H1 (cell line): ENCODE measurements at regions not wholly inside any gene's neighbourhood (a gene's known extent, or its start where the extent isn't known, plus 50 kb on each side); places are given as distances from the start of the nearest gene placed in this dataset.

Experiments
- CTCF ChIA-PET: fragments of 300-600 bp; sonication (Branson Sonifier 250); formaldehyde crosslinking; loops from one replicate; lab custom pipeline; 2021; ENCODE audit not compliant: partially characterized antibody; lab: Charles Lee
- POLR2A ChIA-PET: fragments of 300-600 bp; sonication (Branson Sonifier 250); formaldehyde crosslinking; loops from one replicate; lab custom pipeline; 2021; ENCODE audit warnings: inconsistent platforms; ENCODE audit not compliant: partially characterized antibody; lab: Charles Lee
- DNase-seq, 2 experiments: peaks; one replicate each; pipeline versions ENCODE4 v3.0.0 to v3.0.0-alpha.2; 2010 to 2022; ENCODE audit warnings: low spot score in 2 of 2, low read depth in 1 of 2, mixed read lengths in 1 of 2
- FAIRE-seq: peaks from 2 replicates; lab custom pipeline; 2011; peaks lifted over from hg19 to GRCh38; lab: Jason Lieb, UNC
- H2AFZ ChIP-seq: 2 replicates; pipeline ENCODE4 v1.8.1; 2012; ENCODE audit warnings: low read length, inconsistent platforms
- H2AK5ac ChIP-seq: 2 replicates; pipeline ENCODE4 v1.6.1; 2013; ENCODE audit warnings: low read depth, low read length
- H2BK120ac ChIP-seq: replicated peaks from 2 replicates; pipeline ENCODE3; 2013; ENCODE audit warnings: low read depth, low read length, inconsistent platforms
- H2BK12ac ChIP-seq: 2 replicates; pipeline ENCODE4 v1.6.1; 2013; ENCODE audit warnings: low read depth, low read length
- H2BK15ac ChIP-seq: 2 replicates; pipeline ENCODE4 v1.6.1; 2013; ENCODE audit warnings: low read length
- H2BK20ac ChIP-seq: 2 replicates; pipeline ENCODE4 v1.6.1; 2013; ENCODE audit warnings: low read length
- H2BK5ac ChIP-seq: 2 replicates; pipeline ENCODE4 v1.6.1; 2013; ENCODE audit warnings: low read depth, low read length
- H3K14ac ChIP-seq: 2 replicates; pipeline ENCODE4 v1.6.1; 2013; ENCODE audit warnings: inconsistent platforms; ENCODE audit not compliant: insufficient read length
- H3K18ac ChIP-seq: 2 replicates; pipeline ENCODE4 v1.6.1; 2013; ENCODE audit warnings: low read length; ENCODE audit errors: extremely low read depth
- H3K23ac ChIP-seq: 2 replicates; pipeline ENCODE4 v1.6.1; 2013; ENCODE audit warnings: inconsistent platforms; ENCODE audit not compliant: insufficient read length
- H3K23me2 ChIP-seq: 2 replicates; pipeline ENCODE4 v1.6.1; 2013; ENCODE audit warnings: low read depth, low read length
- H3K27ac ChIP-seq: 2 replicates; pipeline ENCODE4 v1.6.1; 2011; ENCODE audit warnings: low read depth, low read length, inconsistent platforms
- H3K27me3 ChIP-seq, 4 experiments: replicated peaks in 1 of 4; 1 replicate in 1 of 4; 2 replicates in 3 of 4; pipeline versions ENCODE4 v1.6.1 to v1.8.1; 2011 to 2013; ENCODE audit warnings: low read length in 3 of 4, mild to moderate bottlenecking in 3 of 4, inconsistent platforms in 2 of 4, mixed read lengths in 2 of 4, moderate library complexity in 1 of 4; ENCODE audit not compliant: control insufficient read depth in 3 of 4, insufficient read depth in 3 of 4; ENCODE audit errors: extremely low read depth in 1 of 4
- H3K36me3 ChIP-seq, 4 experiments: 2 replicates each; pipeline versions ENCODE4 v1.6.1 to v1.8.1; 2011 to 2013; ENCODE audit warnings: mild to moderate bottlenecking in 4 of 4, low read length in 3 of 4, moderate library complexity in 2 of 4, control low read depth in 1 of 4, inconsistent platforms in 1 of 4; ENCODE audit not compliant: insufficient read depth in 4 of 4, control insufficient read depth in 2 of 4
- H3K4ac ChIP-seq: replicated peaks from 2 replicates; pipeline ENCODE3; 2013; ENCODE audit warnings: low read length, low read depth, mixed read lengths, inconsistent platforms; ENCODE audit not compliant: insufficient read length
- H3K4me1 ChIP-seq, 4 experiments: replicated peaks in 1 of 4; 1 replicate in 1 of 4; 2 replicates in 3 of 4; pipeline versions ENCODE4 v1.6.1 to v1.8.1; 2011 to 2013; ENCODE audit warnings: low read length in 3 of 4, inconsistent platforms in 2 of 4, mixed read lengths in 1 of 4; ENCODE audit not compliant: insufficient read depth in 4 of 4, control insufficient read depth in 3 of 4
- H3K4me2 ChIP-seq, 2 experiments: 2 replicates each; pipeline versions ENCODE4 v1.6.1 to v1.8.1; 2011 to 2013; ENCODE audit warnings: low read depth in 2 of 2, low read length in 2 of 2, control low read depth in 1 of 2, inconsistent platforms in 1 of 2, mild to moderate bottlenecking in 1 of 2; ENCODE audit not compliant: insufficient read depth in 1 of 2
- H3K4me3 ChIP-seq, 4 experiments: fragments of 200-600, 300-600 bp in 1 of 4; sonication (generic), shearing (Covaris generic), sonication (Bioruptor Twin) in 1 of 4; 2 replicates each; pipeline versions ENCODE4 v1.5.1 to v1.8.1; 2011 to 2016; ENCODE audit warnings: low read length in 4 of 4, low read depth in 3 of 4, control low read depth in 2 of 4, inconsistent platforms in 2 of 4, mild to moderate bottlenecking in 2 of 4, mixed read lengths in 1 of 4, moderate library complexity in 1 of 4; ENCODE audit not compliant: insufficient read depth in 2 of 4; ENCODE audit errors: extremely low read depth in 1 of 4
- H3K56ac ChIP-seq: replicated peaks from 2 replicates; pipeline ENCODE3; 2013; ENCODE audit warnings: low read depth, mild to moderate bottlenecking, mixed read lengths, low read length, inconsistent platforms; ENCODE audit not compliant: insufficient read length
- H3K79me1 ChIP-seq: 2 replicates; pipeline ENCODE4 v1.6.1; 2013; ENCODE audit warnings: low read depth, low read length, control low read depth
- H3K79me2 ChIP-seq, 2 experiments: 2 replicates each; pipeline versions ENCODE4 v1.6.1 to v1.8.1; 2012 to 2013; ENCODE audit warnings: low read length in 2 of 2, mild to moderate bottlenecking in 2 of 2, inconsistent platforms in 1 of 2; ENCODE audit not compliant: insufficient read depth in 2 of 2, control insufficient read depth in 1 of 2
- H3K9ac ChIP-seq, 4 experiments: replicated peaks in 1 of 4; 1 replicate in 1 of 4; 2 replicates in 3 of 4; pipeline versions ENCODE4 v1.6.1 to v1.8.1; 2011 to 2013; ENCODE audit warnings: low read depth in 3 of 4, low read length in 3 of 4, control low read depth in 2 of 4, mild to moderate bottlenecking in 2 of 4, moderate library complexity in 2 of 4, inconsistent platforms in 1 of 4; ENCODE audit errors: extremely low read depth in 1 of 4
- H3K9me3 ChIP-seq, 2 experiments: 2 replicates each; pipeline versions ENCODE4 v1.6.1 to v1.8.1; 2012 to 2013; ENCODE audit warnings: mild to moderate bottlenecking in 2 of 2, moderate library complexity in 2 of 2, control low read depth in 1 of 2, inconsistent platforms in 1 of 2, low read depth in 1 of 2, low read length in 1 of 2, mixed read lengths in 1 of 2; ENCODE audit not compliant: insufficient read depth in 2 of 2
- H4K20me1 ChIP-seq, 2 experiments: replicated peaks in 1 of 2; 2 replicates each; pipeline versions ENCODE3 to v1.8.1; 2011 to 2013; ENCODE audit warnings: inconsistent platforms in 2 of 2, low read length in 2 of 2, mild to moderate bottlenecking in 1 of 2; ENCODE audit not compliant: insufficient read depth in 2 of 2, control insufficient read depth in 1 of 2
- H4K5ac ChIP-seq: 2 replicates; pipeline ENCODE4 v1.6.1; 2013; ENCODE audit warnings: low read length, low read depth, mixed read lengths, inconsistent platforms; ENCODE audit not compliant: insufficient read length
- H4K8ac ChIP-seq: 2 replicates; pipeline ENCODE4 v1.8.0; 2013; ENCODE audit warnings: mild to moderate bottlenecking, moderate library complexity, low read length, inconsistent platforms; ENCODE audit not compliant: insufficient read depth; ENCODE audit errors: extremely low read depth
- H4K91ac ChIP-seq: replicated peaks from 2 replicates; pipeline ENCODE3; 2013; ENCODE audit warnings: low read length, mixed read lengths, inconsistent platforms; ENCODE audit not compliant: insufficient read length
- BRCA1 ChIP-seq: IDR thresholded peaks from 2 replicates; pipeline ENCODE4 v1.6.1; 2012; ENCODE audit warnings: low read depth, low read length, improper control_type of control experiment
- RAD21 ChIP-seq, 2 experiments: IDR thresholded peaks in 1 of 2; conservative IDR thresholded peaks in 1 of 2; 2 replicates each; pipeline ENCODE4 v1.6.1; 2011; ENCODE audit warnings: low read depth in 2 of 2, low read length in 2 of 2, improper control_type of control experiment in 1 of 2, inconsistent platforms in 1 of 2, mild to moderate bottlenecking in 1 of 2, moderate library complexity in 1 of 2
- WGBS, 2 experiments: shearing (Covaris generic) in 1 of 2; methylation state at CpG; one replicate each; pipeline versions ENCODE4 v1.1.6 to v1.1.7; 2013 to 2015; ENCODE audit warnings: low lambda C conversion rate in 2 of 2, mixed read lengths in 2 of 2, inconsistent platforms in 1 of 2, low coverage in 1 of 2, missing lambda C conversion rate in 1 of 2; ENCODE audit not compliant: insufficient replicate concordance in 2 of 2, insufficient coverage in 1 of 2, insufficient read length in 1 of 2; ENCODE audit errors: extremely low coverage in 1 of 2, missing lambda C conversion rate in 1 of 2; 5-methylcytosine and 5-hydroxymethylcytosine counted together

GRCh38 chr2:220282236-220282635, 654.8 kb downstream of the SLC4A3 start:
- Histone ChIP-seq H4K91ac (no peak overlapping the region), H3K4me3 (no peak overlapping the region), H3K4me2 (no peak overlapping the region), H3K14ac (no peak overlapping the region), H3K9ac (no peak overlapping the region), H3K27me3 (no peaks in the 10 kb centered on the region), H3K56ac (no peak overlapping the region), H3K4ac (no peak overlapping the region), H2BK12ac (no peak overlapping the region), H3K18ac (no peak overlapping the region), H3K36me3 (no peaks in the 10 kb centered on the region), H3K23me2 (no peaks in the 10 kb centered on the region), H3K79me1 (no peaks in the 10 kb centered on the region), H4K20me1 (no peaks in the 10 kb centered on the region), H3K23ac (no peak overlapping the region), H3K9me3 (no peaks in the 10 kb centered on the region), H2BK5ac (no peak overlapping the region), H3K4me1 (no peaks in the 10 kb centered on the region), H4K5ac (no peak overlapping the region), H4K8ac (no peak overlapping the region), H2AFZ (no peak overlapping the region), H2BK120ac (no peak overlapping the region), H2AK5ac (no peak overlapping the region), H3K27ac (no peak overlapping the region), H2BK15ac (no peak overlapping the region), H3K79me2 (no peaks in the 10 kb centered on the region), H2BK20ac (no peak overlapping the region)
- DNase-seq = no peak
- no peak for FAIRE-seq
- ChIA-PET CTCF (interaction anchor here (1.3 kb wide), 1 partner anchor 14 kb away, joined by 3 read pairs; no protein-coding TSS in a partner anchor), POLR2A (no interaction called here)
- WGBS, 2 experiments = 94% methylated on average over 3 of the region's 3 CpGs; no CpG with 5 or more reads in 1 of the 2 experiments
- TF ChIP-seq BRCA1 (no peak), RAD21 (IDR thresholded peaks at IDR 0.05 in 1 of 2, conservative IDR thresholded peaks at IDR 0.05 in 1 of 2; ENCODE audit: low read depth in 2 of 2, low read length in 2 of 2) (no peak)
